GM12872 (cell line): ENCODE measurements at regions not wholly inside any gene's neighbourhood (a gene's known extent, or its start where the extent isn't known, plus 50 kb on each side); places are given as distances from the start of the nearest gene placed in this dataset.

Experiments
- CTCF ChIP-seq: IDR thresholded peaks from 3 replicates; pipeline ENCODE4 v1.5.1; 2011; ENCODE audit warnings: low read depth, mild to moderate bottlenecking, low read length, moderate library complexity; ENCODE audit not compliant: insufficient read depth

GRCh38 chr21:35258521-35258920, 209.4 kb upstream of the RUNX1 start:
- no peak for TF ChIP-seq CTCF

- TF ChIP-seq CTCF = no peak
These were observed 208.3 kb upstream of the RUNX1 start for GRCh38 chr21:35257413-35257812.

- TF ChIP-seq CTCF = no peak
These were observed 207.4 kb upstream of the RUNX1 start for GRCh38 chr21:35256468-35256988.

GRCh38 chr21:35254765-35255138, 205.7 kb upstream of the RUNX1 start:
- no peak for TF ChIP-seq CTCF

GRCh38 chr21:35254006-35254764, 205.1 kb upstream of the RUNX1 start:
- no peak for TF ChIP-seq CTCF

- no peak for TF ChIP-seq CTCF
These were observed 203.7 kb upstream of the RUNX1 start for GRCh38 chr21:35252831-35253230.

- no peak for TF ChIP-seq CTCF
These were observed 200.5 kb upstream of the RUNX1 start for GRCh38 chr21:35249636-35250035.
